ENCODE measurements at regions not wholly inside any gene's neighbourhood (a gene's known extent, or its start where the extent isn't known, plus 50 kb on each side); places are given as distances from the start of the nearest gene placed in this dataset.
"Not testable (repeated sequence)": the region's sequence is repeated elsewhere in the genome, so short reads cannot be mapped to it uniquely, and the experiment has no call there.

DNA sequence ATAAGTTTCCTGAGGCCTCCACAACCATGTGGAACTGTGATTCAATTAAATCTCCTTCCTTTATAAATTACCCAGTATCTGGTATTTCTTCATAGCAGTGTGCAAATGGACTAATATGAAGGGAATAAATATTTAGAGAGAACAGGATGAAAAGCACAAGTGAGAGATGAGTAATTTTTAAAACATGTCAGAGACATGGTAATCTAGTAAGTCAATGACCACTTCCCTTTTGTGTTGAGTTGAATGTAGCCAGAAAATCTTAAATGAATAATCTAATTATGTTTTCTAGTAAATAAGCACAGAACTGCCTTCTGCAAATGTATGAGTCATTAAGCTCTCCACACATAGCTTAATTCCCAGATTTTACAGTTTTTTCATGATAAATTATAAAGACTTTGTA lies 524.1 kb upstream of the SLITRK5 start:
- intact Hi-C loops (cut with DNase I): no loop called here
- no peak for DNase-seq

GRCh38 chr13:87153371-87153770 lies 517.8 kb upstream of the SLITRK5 start:
- DNase-seq: no peak
- intact Hi-C loops (cut with DNase I): no loop called here

DNA sequence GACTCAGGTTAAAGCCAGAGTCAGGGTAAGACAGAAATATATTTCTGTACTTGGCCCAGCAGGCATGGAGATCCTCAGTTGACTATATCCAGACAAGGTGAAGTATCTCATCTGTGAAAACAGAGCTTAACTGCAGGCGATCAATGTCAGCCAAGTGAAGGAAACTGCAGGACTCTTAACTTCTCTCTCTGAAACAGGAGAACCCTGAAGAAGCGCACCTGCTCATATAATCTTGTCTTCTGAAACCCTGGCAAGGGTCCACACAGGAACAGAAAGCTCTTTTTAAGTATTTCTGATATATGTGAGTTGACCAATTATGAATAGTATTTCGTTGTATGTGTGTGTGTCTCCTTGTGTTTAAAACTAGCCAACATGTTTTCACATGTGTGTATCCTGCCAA lies 504.8 kb upstream of the SLITRK5 start:
- no peak for DNase-seq
- intact Hi-C loops (cut with DNase I): no loop called here

GRCh38 chr13:87168390-87168789 lies 502.8 kb upstream of the SLITRK5 start:
- intact Hi-C loops (cut with DNase I): no loop called here
- DNase-seq: peak in 3 of 10 donors; percentile 52 to 67 (median 61)

DNA sequence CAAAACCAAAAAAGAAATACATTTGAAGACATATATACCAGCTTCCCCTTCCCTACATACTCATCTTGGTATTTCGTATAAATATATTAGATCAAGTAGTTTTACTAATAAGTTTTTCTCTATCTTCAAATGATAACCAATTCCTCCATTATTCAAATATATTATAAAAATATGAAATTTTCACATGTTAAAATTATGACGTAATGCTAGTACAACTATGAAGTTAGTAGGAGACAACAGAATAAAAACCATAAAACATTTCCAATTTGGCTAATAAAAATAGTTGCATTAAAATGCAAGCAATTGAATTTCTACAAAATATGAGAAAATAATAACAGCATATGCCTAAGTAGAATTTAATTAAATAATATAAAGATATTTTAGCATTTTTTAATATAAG lies 501.8 kb upstream of the SLITRK5 start:
- no peak for DNase-seq
- intact Hi-C loops (cut with DNase I): no loop called here

GRCh38 chr13:87172166-87172835 lies 498.9 kb upstream of the SLITRK5 start:
- intact Hi-C loops (cut with DNase I): no loop called here
- DNase-seq: no peak

DNA sequence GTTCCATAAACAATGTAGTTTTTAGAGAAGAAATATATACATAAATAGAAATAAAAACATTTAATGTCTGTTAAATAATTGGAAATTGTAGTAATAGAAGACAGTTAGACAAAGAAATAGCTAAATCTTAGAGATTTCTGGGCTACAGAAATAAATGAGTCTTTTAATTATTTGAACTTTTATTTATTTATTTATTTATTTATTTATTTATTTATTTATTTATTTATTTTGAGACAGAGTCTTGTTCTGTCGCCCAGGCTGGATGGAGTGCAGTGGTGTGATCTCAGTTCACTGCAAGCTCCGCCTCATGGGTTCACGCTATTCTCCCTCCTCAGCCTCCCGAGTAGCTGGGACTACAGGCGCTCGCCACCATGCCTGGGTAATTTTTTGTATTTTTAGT lies 486.0 kb upstream of the SLITRK5 start:
- intact Hi-C loops (cut with DNase I); DNase-seq: not testable (repeated sequence)

GRCh38 chr13:87186647-87187046 lies 484.5 kb upstream of the SLITRK5 start:
- intact Hi-C loops (cut with DNase I); DNase-seq: not testable (repeated sequence)

DNA sequence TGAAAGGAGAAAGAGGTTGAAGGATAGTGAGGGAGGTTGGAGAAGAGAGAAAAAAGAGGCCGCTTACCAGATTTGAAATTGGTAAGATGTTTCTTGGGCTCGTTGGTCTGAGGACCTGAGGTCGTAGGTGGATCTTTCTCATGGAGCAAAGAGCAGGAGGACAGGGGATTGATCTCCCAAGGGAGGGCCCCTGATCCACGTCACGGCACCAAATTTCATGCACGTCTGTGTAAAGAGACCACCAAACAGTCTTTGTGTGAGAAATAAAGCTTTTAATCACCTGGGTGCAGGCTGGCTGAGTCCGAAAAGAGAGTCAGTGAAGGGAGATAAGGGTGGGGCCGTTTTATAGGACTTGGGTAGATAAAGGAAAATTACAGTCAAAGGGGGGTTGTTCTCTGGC lies 479.7 kb upstream of the SLITRK5 start:
- DNase-seq; intact Hi-C loops (cut with DNase I): not testable (repeated sequence)

- no peak for DNase-seq
- intact Hi-C loops (cut with DNase I): no loop called here
Observed at GRCh38 chr13:87198371-87198770, 472.8 kb upstream of the SLITRK5 start.

DNA sequence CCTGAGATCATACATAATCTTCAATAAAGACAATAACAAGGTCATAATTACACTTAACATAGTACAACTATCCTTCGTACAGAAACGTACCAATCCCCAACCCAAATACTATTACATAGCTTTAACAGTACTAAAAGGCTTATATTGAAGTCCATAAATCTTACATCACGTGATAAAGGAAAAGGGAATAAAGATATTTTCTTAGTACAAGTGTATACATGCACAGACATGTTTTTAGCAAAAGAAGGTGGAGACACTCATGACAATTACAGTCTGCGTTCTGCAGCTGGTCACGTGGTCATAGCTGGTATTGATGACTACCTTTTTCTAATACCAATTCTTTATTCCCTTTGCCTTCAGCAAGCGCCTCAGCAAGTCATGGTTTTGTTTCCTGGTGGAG lies 464.5 kb upstream of the SLITRK5 start:
- DNase-seq: no peak
- intact Hi-C loops (cut with DNase I): no loop called here

GRCh38 chr13:87207280-87208003 lies 463.7 kb upstream of the SLITRK5 start:
- intact Hi-C loops (cut with DNase I): no loop called here
- no peak for DNase-seq

- no peak for DNase-seq
- intact Hi-C loops (cut with DNase I): no loop called here
Observed at GRCh38 chr13:87208636-87209035, 462.5 kb upstream of the SLITRK5 start.

DNA sequence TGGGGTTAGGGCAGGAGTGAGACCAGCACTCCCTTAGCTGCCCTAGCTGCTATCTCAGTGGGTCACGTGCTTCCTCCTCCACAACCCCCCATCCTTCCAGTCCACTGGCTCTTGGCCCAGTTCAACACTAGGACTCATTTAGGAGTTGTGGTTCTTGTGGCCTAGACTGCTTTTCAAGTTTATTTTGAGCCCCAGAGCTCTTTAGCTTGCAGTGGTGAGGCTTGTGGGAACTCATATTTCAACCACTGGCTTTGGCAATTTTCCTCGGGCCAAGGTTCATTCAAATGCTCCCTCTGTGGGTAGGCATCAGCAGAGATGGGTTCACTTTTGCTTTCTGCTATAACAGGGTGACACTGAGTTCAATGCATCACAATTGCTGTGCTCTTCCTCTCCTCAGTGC lies 436.2 kb upstream of the SLITRK5 start:
- intact Hi-C loops (cut with DNase I): no loop called here
- no peak for DNase-seq

- no peak for DNase-seq
Observed at GRCh38 chr13:87235621-87236020, 435.6 kb upstream of the SLITRK5 start.

GRCh38 chr13:87244256-87244890 lies 426.8 kb upstream of the SLITRK5 start:
- intact Hi-C loops (cut with DNase I): no loop called here
- DNase-seq: no peak

More at GRCh38 chr13:87235621-87236020, 435.6 kb upstream of the SLITRK5 start:
- intact Hi-C loops (cut with DNase I): no loop called here

GRCh38 chr13:87249847-87250246 lies 421.3 kb upstream of the SLITRK5 start:
- DNase-seq; intact Hi-C loops (cut with DNase I): not testable (repeated sequence)

- intact Hi-C loops (cut with DNase I): no loop called here
- no peak for DNase-seq
Observed at GRCh38 chr13:87255394-87255793, 415.8 kb upstream of the SLITRK5 start.

- DNase-seq: no peak
- intact Hi-C loops (cut with DNase I): loop anchor here (5.0 kb wide), 1 partner anchor 413 kb away; the partner anchor contains the start of gene SLITRK5
Observed at GRCh38 chr13:87259479-87260083, 411.6 kb upstream of the SLITRK5 start.

GRCh38 chr13:87274209-87274819 lies 396.9 kb upstream of the SLITRK5 start:
- intact Hi-C loops (cut with DNase I): no loop called here
- peak in 1 of 10 donors; percentile 34 for DNase-seq

GRCh38 chr13:87280139-87280538 lies 391.0 kb upstream of the SLITRK5 start:
- intact Hi-C loops (cut with DNase I): no loop called here
- no peak for DNase-seq
